ENCODE measurements at regions not wholly inside any gene's neighbourhood (a gene's known extent, or its start where the extent isn't known, plus 50 kb on each side); places are given as distances from the start of the nearest gene placed in this dataset.

GRCh38 chr22:44569561-44569991, 71.5 kb upstream of the RTL6 start:
- Histone ChIP-seq H2AK5ac (ENCODE audit: low read depth, low read length) (0 out of 2 replicates have a peak overlapping the region, but pooled peaks have one; percentile 8), H3K36me3 (ENCODE audit: control insufficient read depth, insufficient read depth, low read length) (no peaks in the 10 kb centered on the region), H2AFZ (replicated peaks; ENCODE audit: low read length, poor library complexity) (no peak overlapping the region), H2BK15ac (ENCODE audit: low read depth, low read length) (no peak overlapping the region), H3K9me3 (ENCODE audit: control insufficient read depth, insufficient read depth, low read length) (peaks cover 6% of the 10 kb centered on the region), H2BK120ac (ENCODE audit: low read depth, low read length) (no peak overlapping the region), H3K27me3 (ENCODE audit: control insufficient read depth, insufficient read depth, low read length) (no peaks in the 10 kb centered on the region), H2AK9ac (replicated peaks; ENCODE audit: low read depth, low read length, poor library complexity) (no peak overlapping the region), H3K56ac (ENCODE audit: extremely low read depth, insufficient read depth, low read length) (no peak overlapping the region), H3K4me1 (ENCODE audit: control insufficient read depth, insufficient read depth, low read length) (peaks cover 5% of the 10 kb centered on the region), H3K4me2 (ENCODE audit: low read depth, low read length) (no peak overlapping the region), H3K4ac (ENCODE audit: low read depth, low read length) (no peak overlapping the region), H2BK20ac (ENCODE audit: low read depth, low read length) (no peak overlapping the region), H3K18ac (ENCODE audit: low read depth, low read length) (no peak overlapping the region), H4K5ac (ENCODE audit: low read depth, low read length) (no peak overlapping the region), H3K9me1 (ENCODE audit: insufficient read depth, low read length) (peaks cover 4% of the 10 kb centered on the region; the same call in 1 of the 2 replicates), H3K9ac (ENCODE audit: low read depth, low read length) (no peak overlapping the region), H2BK5ac (ENCODE audit: low read depth, low read length, poor library complexity, severe bottlenecking) (no peak overlapping the region), H4K20me1 (ENCODE audit: insufficient read depth, low read length) (no peaks in the 10 kb centered on the region), H4K91ac (ENCODE audit: insufficient read depth, low read depth, low read length) (no peak overlapping the region), H3K14ac (replicated peaks; ENCODE audit: low read depth, low read length) (no peak overlapping the region), H4K8ac (ENCODE audit: low read depth in 2 of 2, low read length in 2 of 2) (no peak overlapping the region), H3K27ac (ENCODE audit: insufficient read depth, low read length) (no peak overlapping the region), H3K79me1 (ENCODE audit: low read depth in 1 of 2, low read length in 2 of 2) (no peaks in the 10 kb centered on the region), H3K4me3 (ENCODE audit: insufficient read depth, low read depth, low read length) (no peak overlapping the region), H3K23ac (ENCODE audit: low read depth, low read length) (no peak overlapping the region)
- intact Hi-C loops (cut with micrococcal nuclease) (no loop called here), in situ Hi-C loops (cut with MboI; ENCODE audit: low sequenced_read_pairs) (no loop called here), dilution Hi-C loops (cut with HindIII; ENCODE audit: low sequenced_read_pairs, unreplicated experiment) (no loop called here)
- WGBS, 2 experiments (ENCODE audit: extremely low coverage in 2 of 2, insufficient read length in 1 of 2) = 80% methylated on average over 2 of the region's 9 CpGs; no CpG with 5 or more reads in 1 of the 2 experiments
- ChIA-PET POLR2A (ENCODE audit: unreplicated experiment) (no interaction called here), CTCF (no interaction called here)
- DNase-seq (no peak), ATAC-seq (ENCODE audit: low read depth) (no peak)
- BruUV-seq (replicated peaks) = no TSS peak
- TF ChIP-seq FOS (IDR thresholded peaks at IDR 0.05; ENCODE audit: low read depth, low read length) = no peak
